Nephron progenitor cell (in vitro differentiated cells): ENCODE measurements at regions not wholly inside any gene's neighbourhood (a gene's known extent, or its start where the extent isn't known, plus 50 kb on each side); places are given as distances from the start of the nearest gene placed in this dataset.

ENCODE experiments used
- DNase-seq: peaks from one replicate; pipeline ENCODE4 v3.0.0; 2021
- H3K27ac Mint-ChIP-seq: 2 replicates; pipeline ENCODE4 v1.8.0; 2021; ENCODE audit warnings: mild to moderate bottlenecking, moderate library complexity, mixed read lengths
- H3K27me3 Mint-ChIP-seq: 2 replicates; pipeline ENCODE4 v1.8.0; 2021; ENCODE audit warnings: mild to moderate bottlenecking, low read depth, mixed read lengths; ENCODE audit not compliant: poor library complexity
- H3K36me3 Mint-ChIP-seq: 2 replicates; pipeline ENCODE4 v1.8.0; 2021; ENCODE audit warnings: low read depth, mixed read lengths
- H3K4me1 Mint-ChIP-seq: 2 replicates; pipeline ENCODE4 v1.8.0; 2021; ENCODE audit warnings: mixed read lengths
- H3K4me3 Mint-ChIP-seq: 2 replicates; pipeline ENCODE4 v1.8.0; 2021; ENCODE audit warnings: mild to moderate bottlenecking, moderate library complexity, mixed read lengths
- H3K9me3 Mint-ChIP-seq: 2 replicates; pipeline ENCODE4 v1.8.0; 2021; ENCODE audit warnings: mild to moderate bottlenecking, moderate library complexity, mixed read lengths
- TF ChIP-seq, protein P1 (sequence below): fragments of 200-600 bp; sonication (generic); IDR thresholded peaks from 2 replicates; pipeline ENCODE4 v1.5.0; 2021; ENCODE audit warnings: antibody characterized with exemption

DNA sequence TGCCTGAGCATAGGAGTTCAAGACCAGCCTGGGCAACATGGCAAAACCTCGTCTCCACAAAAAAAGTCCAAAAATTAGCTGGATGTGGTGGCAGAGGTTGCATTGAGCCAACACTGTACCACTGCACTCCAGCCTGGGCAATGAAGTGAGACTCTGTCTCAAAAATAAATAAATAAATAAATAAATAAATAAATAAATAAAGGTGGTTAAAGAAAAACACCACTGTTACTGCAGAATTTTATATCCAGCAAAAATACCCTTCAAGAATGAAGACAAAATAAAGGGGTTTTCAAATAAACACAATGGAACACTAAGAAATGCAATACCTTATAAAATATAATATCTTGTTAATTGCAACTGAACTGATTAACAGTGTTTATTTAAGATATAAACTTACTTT, 150.2 kb upstream of the TBCA start:
- H3K36me3 Mint-ChIP-seq = no peaks in the 10 kb centered on the region

DNA sequence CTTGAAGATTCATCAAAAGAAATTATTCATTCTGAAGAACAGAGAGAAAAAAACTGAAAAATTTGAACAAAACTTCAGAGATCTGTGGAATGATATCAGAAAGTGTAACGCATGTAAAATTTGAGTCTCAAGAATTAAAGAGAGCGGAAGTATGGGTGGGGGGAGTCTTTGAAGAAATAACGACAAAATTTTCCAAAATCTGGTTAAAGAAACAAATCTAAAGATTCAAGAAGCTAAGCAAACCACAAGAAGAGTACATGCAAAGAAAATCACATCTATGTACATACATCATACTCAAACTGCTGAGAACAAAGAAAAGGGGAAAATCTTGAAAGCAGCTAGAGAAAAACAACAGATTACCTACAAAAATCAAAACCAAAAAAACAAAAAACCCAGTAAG, 149.4 kb upstream of the TBCA start:
- Mint-ChIP-seq H3K4me1 (peaks cover 5% of the 10 kb centered on the region), H3K9me3 (peaks cover 11% of the 10 kb centered on the region), H3K4me3 (no peak overlapping the region), H3K36me3 (no peaks in the 10 kb centered on the region), H3K27ac (no peak overlapping the region), H3K27me3 (peaks cover 35% of the 10 kb centered on the region)
- no peak for DNase-seq
- TF ChIP-seq, protein P1, sequence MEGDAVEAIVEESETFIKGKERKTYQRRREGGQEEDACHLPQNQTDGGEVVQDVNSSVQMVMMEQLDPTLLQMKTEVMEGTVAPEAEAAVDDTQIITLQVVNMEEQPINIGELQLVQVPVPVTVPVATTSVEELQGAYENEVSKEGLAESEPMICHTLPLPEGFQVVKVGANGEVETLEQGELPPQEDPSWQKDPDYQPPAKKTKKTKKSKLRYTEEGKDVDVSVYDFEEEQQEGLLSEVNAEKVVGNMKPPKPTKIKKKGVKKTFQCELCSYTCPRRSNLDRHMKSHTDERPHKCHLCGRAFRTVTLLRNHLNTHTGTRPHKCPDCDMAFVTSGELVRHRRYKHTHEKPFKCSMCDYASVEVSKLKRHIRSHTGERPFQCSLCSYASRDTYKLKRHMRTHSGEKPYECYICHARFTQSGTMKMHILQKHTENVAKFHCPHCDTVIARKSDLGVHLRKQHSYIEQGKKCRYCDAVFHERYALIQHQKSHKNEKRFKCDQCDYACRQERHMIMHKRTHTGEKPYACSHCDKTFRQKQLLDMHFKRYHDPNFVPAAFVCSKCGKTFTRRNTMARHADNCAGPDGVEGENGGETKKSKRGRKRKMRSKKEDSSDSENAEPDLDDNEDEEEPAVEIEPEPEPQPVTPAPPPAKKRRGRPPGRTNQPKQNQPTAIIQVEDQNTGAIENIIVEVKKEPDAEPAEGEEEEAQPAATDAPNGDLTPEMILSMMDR = no peak

More for the DNA sequence above, 150.2 kb upstream of the TBCA start:
- H3K4me1 Mint-ChIP-seq = peaks cover 5% of the 10 kb centered on the region
- peaks cover 37% of the 10 kb centered on the region for H3K27me3 Mint-ChIP-seq
- no peak for DNase-seq
- peaks cover 11% of the 10 kb centered on the region for H3K9me3 Mint-ChIP-seq
- H3K27ac Mint-ChIP-seq = no peak overlapping the region
- H3K4me3 Mint-ChIP-seq = no peak overlapping the region
- TF ChIP-seq, protein P1 = no peak

DNA sequence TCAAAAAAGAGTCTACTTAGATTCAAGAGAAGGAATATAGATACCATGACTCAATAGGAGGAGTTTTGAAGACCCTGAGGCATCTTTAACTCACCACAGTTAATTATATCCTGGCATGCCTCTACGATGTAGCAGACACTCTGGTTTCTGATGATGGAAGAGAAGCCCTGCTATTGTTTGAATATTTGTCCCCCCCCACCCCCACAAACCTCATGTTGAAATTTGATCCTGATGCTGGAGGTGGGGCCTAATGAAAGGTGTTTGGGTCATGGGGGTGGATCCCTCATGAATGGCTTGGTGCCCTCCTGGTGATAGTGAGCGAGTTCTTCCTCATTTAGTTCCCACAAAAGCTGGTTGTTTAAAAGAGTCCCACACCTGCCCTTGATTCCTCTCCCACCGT, 147.9 kb upstream of the TBCA start:
- H3K27ac Mint-ChIP-seq = no peak overlapping the region
- H3K4me3 Mint-ChIP-seq = no peak overlapping the region
- H3K9me3 Mint-ChIP-seq = peaks cover 11% of the 10 kb centered on the region
- TF ChIP-seq, protein P1 = no peak
- H3K36me3 Mint-ChIP-seq = no peaks in the 10 kb centered on the region
- DNase-seq = no peak
- peaks cover 5% of the 10 kb centered on the region for H3K4me1 Mint-ChIP-seq
- H3K27me3 Mint-ChIP-seq = peaks cover 24% of the 10 kb centered on the region

DNA sequence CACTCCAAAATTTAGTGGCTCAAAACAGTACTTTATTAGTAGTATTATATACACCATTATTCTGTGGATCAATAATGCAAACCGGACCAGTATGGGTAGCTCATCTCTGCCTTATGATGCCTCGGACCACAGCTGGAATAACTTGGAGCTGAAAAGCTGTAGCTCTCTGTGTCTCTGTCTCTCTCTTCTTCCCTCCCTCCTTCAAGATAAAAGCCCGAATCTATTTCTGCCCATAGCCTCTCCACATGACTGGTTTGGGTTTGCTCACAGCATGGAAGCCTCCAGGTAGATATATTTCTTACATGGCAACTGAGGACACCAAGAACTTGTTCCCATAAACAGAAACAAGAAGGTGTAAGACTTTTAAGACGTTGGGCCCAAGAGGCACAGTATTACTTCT, 147.5 kb upstream of the TBCA start:
- Mint-ChIP-seq H3K4me3 (no peak overlapping the region), H3K36me3 (no peaks in the 10 kb centered on the region), H3K27me3 (peaks cover 21% of the 10 kb centered on the region), H3K9me3 (peaks cover 11% of the 10 kb centered on the region), H3K4me1 (peaks cover 5% of the 10 kb centered on the region), H3K27ac (no peak overlapping the region)
- DNase-seq = no peak
- TF ChIP-seq, protein P1 = no peak

DNA sequence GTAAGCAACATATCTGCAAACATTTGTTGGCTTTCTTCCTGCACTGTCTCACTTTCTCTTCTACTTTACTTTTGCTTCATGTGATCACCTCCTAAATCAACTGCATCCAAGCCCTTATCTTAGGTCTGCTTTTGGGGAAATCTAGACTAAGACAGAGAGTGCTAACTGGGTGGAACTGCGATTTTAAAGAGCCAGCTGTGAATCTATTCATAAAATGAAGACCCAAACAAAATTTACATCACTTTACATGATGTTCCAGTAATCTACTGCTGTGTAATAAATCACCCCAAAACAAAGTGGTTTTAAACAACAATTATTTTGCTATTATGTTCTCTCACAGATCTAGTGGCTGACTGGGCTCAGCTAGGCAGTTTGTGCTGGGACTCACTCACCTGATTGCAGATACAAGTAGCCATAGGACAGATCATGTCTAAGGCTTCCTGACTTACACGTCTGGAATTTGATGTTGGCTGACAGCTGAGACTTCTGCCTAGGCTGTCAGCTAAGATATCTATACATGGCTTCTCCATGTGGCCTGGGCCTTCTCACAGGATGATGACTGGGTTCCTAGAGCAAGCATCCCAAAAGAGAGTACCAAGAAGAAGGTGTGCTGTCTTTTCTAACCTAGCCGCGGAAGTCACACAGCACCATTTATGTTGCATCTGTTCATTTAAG, 145.1 kb upstream of the TBCA start:
- no peak overlapping the region for H3K4me3 Mint-ChIP-seq
- DNase-seq = no peak
- peaks cover 5% of the 10 kb centered on the region for H3K4me1 Mint-ChIP-seq
- H3K27me3 Mint-ChIP-seq = peaks cover 15% of the 10 kb centered on the region
- H3K27ac Mint-ChIP-seq = no peak overlapping the region
- H3K36me3 Mint-ChIP-seq = no peaks in the 10 kb centered on the region
- peaks cover 6% of the 10 kb centered on the region for H3K9me3 Mint-ChIP-seq
- TF ChIP-seq, protein P1 = no peak
